ENCODE measurements at regions not wholly inside any gene's neighbourhood (a gene's known extent, or its start where the extent isn't known, plus 50 kb on each side); places are given as distances from the start of the nearest gene placed in this dataset.

DNA sequence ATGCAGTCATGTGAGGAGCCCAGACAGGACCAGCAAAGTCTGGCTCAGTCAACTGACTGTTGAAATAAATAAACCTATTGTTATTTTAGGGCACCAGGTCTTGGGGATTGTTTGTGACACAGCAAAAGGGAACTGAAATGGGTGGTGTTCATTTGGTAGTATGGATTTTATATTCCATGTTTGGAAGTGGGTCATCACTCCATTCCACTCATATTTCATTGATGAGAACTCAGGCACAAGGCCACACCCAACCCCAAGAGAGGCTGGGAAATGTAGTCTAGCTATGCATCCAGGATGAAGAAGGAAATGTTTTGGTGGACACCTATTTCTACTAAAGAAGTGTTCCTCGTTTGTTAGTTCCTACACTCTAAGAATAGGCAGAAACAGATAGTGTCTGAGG, 64.9 kb upstream of the BTBD3 start:
- TF ChIP-seq GATA2 (IDR thresholded peaks at IDR 0.05; ENCODE audit: low read depth, low read length) (no peak), GATA3 (IDR thresholded peaks at IDR 0.05; ENCODE audit: low read depth, low read length) (no peak)

All from SH-SY5Y (cell line).